ENCODE measurements at regions not wholly inside any gene's neighbourhood (a gene's known extent, or its start where the extent isn't known, plus 50 kb on each side); places are given as distances from the start of the nearest gene placed in this dataset.

DNA sequence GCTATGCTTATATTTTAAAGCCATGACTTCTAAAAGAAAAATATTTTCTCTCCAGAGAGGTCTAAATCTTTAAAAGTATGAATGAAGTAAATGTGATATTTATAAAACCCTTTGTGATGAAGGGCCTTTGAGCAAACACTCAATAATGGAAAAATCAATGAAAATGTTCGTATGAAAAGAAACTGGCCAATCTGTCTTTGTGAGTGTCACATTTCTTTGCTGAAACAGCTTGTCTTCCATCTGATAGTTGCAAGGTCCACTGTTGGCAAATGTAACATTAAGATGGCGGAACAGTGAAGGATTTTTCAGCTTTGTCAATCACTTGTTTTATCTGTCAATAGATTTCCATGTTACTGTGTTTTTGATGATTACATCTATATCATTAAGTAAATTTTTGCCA is 162.9 kb upstream of the GATA6 start:
- Mint-ChIP-seq H3K4me3 (no peak overlapping the region), H3K27ac (no peak overlapping the region), H3K36me3 (no peaks in the 10 kb centered on the region), H3K27me3 (no peaks in the 10 kb centered on the region), H3K9me3 (ENCODE audit: low read depth) (peaks cover 2% of the 10 kb centered on the region), H3K4me1 (no peaks in the 10 kb centered on the region)
- CTCF ChIA-PET = interaction anchor here (1.0 kb wide), 1 partner anchor 8 kb away, joined by 4 read pairs; no protein-coding TSS in a partner anchor
- no peak for ATAC-seq
- DNase-seq = no peak

DNA sequence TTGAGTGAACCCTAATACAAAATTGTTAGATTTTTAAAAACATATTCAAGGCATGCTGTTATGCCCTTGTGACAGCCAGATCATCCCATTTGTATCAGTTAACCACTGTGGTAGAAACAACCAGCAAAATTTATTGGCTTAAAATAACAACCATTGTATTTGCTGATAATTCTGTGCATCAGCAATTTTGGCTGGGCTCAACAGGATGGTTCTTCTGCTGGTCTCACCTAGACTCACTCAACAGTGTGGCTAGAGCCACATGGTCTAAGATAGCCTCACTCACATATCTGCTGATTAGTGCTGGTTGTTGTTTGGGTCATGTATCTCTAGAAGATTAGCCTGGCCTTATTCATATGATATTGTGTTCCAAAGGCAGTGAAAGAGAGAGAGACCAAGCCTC is 160.1 kb upstream of the GATA6 start:
- Mint-ChIP-seq H3K9me3 (ENCODE audit: low read depth) (peaks cover 2% of the 10 kb centered on the region), H3K27me3 (no peaks in the 10 kb centered on the region), H3K27ac (no peak overlapping the region), H3K4me3 (no peak overlapping the region), H3K36me3 (no peaks in the 10 kb centered on the region), H3K4me1 (no peaks in the 10 kb centered on the region)
- no peak for ATAC-seq
- CTCF ChIA-PET = no interaction called here
- DNase-seq = no peak

DNA sequence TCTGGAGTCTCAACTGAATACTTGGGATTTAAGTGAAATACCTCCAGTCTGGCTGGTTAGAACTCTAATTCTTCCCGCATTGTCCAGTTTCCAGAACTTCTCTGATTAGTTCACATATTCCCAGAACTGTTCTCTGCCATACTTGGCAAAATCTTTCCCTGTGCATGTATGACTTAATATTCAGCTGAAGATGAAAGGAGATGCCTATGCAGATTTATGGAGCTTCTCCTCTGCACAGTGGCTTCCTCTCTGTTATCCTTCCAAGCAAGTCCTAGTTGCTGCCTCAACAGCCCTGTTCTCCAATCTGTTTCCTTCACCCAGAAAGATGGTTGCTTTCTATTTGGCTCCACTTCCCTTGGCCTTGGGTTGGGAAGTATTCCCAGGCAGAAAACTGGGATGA is 155.4 kb upstream of the GATA6 start:
- H3K9me3 Mint-ChIP-seq (ENCODE audit: low read depth) = peaks cover 1% of the 10 kb centered on the region
- H3K27ac Mint-ChIP-seq = no peak overlapping the region

DNA sequence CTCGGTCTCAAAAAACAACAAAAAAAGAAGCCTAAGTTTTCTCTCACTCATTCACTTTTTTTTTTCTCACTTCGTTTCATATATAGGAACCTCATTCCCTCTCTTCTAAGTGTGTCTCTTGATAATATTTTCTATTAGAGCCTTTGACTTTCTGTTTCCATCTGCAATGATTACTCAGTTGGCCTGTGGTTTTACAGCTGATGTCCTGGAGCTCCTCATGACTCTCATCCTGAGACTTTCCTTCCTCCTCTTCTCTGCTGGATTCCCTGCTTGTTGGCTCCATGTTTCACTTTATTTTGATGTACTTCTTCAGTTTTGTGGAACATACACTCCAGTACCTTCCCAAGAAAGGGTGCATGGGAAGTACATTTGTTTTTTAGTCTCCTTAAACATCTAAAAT is 154.2 kb upstream of the GATA6 start:
- ATAC-seq (no peak), DNase-seq (no peak)
- Mint-ChIP-seq H3K36me3 (no peaks in the 10 kb centered on the region), H3K4me3 (no peak overlapping the region), H3K9me3 (ENCODE audit: low read depth) (no peaks in the 10 kb centered on the region), H3K27ac (no peak overlapping the region), H3K4me1 (no peaks in the 10 kb centered on the region), H3K27me3 (no peaks in the 10 kb centered on the region)
- CTCF ChIA-PET = no interaction called here

More for the DNA sequence above, 155.4 kb upstream of the GATA6 start:
- no peak for DNase-seq
- H3K27me3 Mint-ChIP-seq = no peaks in the 10 kb centered on the region
- no peaks in the 10 kb centered on the region for H3K36me3 Mint-ChIP-seq
- no peak for ATAC-seq
- no peaks in the 10 kb centered on the region for H3K4me1 Mint-ChIP-seq
- H3K4me3 Mint-ChIP-seq = no peak overlapping the region
- CTCF ChIA-PET = no interaction called here

DNA sequence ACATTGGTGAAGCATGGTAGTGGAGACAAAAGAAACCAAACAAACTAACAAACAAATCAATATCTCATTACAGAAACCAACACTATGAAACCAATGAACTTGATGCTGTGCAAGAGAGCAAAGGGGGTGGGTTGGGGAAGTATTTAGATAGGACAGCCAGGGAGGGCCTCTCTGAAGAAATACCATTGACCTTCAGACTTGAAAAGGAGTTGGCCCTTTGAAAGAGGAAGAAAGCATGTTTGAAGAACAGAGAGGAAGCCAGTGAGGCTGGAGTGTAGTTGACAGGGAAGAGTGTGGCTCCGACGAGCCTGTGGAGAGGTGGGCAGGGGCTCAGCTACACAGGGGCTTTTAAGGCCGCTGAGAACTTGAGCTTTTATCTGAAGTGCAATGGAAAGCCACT is 151.0 kb upstream of the GATA6 start:
- no peak for DNase-seq
- CTCF ChIA-PET = no interaction called here
- no peak overlapping the region for H3K4me3 Mint-ChIP-seq

DNA sequence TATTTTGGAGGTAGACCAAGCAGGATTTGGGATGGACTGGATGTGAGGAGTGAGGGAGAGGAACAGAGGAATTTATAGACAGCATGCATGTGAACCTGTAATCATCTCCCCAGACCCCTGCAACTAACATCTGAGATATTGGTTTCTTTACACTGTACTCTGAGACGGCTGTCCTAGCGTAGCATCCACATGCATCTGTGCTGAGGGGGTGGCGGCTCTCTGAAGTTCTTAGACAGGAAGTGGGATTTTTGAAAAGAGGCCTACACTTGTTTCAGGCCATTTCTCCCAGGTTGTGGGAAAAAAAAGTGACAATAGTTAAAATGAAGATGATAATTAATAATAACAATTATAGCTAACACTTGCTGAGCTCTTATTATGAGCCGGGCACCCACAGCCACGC is 150.2 kb upstream of the GATA6 start:
- DNase-seq (no peak), ATAC-seq (no peak)
- Mint-ChIP-seq H3K4me3 (no peak overlapping the region), H3K27ac (no peak overlapping the region), H3K27me3 (no peaks in the 10 kb centered on the region), H3K9me3 (ENCODE audit: low read depth) (no peaks in the 10 kb centered on the region), H3K4me1 (no peaks in the 10 kb centered on the region), H3K36me3 (no peaks in the 10 kb centered on the region)
- CTCF ChIA-PET = no interaction called here

More for the DNA sequence above, 151.0 kb upstream of the GATA6 start:
- Mint-ChIP-seq H3K27me3 (no peaks in the 10 kb centered on the region), H3K4me1 (no peaks in the 10 kb centered on the region), H3K36me3 (no peaks in the 10 kb centered on the region), H3K9me3 (ENCODE audit: low read depth) (no peaks in the 10 kb centered on the region), H3K27ac (no peak overlapping the region)
- ATAC-seq = no peak

DNA sequence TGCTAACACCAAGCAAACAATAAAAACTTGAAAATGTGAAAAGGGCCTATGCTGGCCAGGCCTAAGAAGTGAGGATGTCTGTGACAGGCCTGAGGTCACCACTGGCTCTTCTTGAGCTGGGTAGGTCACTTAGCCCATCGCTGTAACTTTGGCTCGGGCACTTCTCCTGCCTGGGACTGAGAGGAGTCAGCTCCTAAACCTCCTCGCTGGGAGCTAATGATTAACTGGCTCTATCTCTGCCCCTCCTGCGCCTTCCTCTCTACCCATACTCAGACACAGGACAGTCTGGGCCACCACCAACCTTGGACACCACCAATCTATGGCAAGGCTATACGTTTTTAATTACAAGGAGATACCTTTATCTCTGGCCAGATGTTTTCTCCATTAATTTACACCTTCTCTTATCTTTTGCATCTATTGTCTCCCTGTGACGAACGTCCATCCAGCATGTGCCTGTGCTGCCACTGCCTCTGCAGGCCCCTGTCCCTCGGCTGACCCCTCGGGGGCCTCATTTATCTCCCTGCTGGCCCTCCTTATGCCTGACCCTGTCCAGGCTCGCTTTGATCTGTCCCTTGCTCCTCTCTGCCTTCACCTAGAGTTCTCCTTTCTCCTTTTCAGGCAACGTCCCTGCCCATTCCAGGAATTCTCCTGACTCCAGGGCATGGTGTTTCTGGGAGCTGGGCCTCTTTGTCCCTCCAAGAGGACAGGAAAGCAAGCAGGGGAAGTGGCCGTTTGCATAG is 149.1 kb upstream of the GATA6 start:
- H3K36me3 Mint-ChIP-seq = no peaks in the 10 kb centered on the region
- no peak for ATAC-seq

DNA sequence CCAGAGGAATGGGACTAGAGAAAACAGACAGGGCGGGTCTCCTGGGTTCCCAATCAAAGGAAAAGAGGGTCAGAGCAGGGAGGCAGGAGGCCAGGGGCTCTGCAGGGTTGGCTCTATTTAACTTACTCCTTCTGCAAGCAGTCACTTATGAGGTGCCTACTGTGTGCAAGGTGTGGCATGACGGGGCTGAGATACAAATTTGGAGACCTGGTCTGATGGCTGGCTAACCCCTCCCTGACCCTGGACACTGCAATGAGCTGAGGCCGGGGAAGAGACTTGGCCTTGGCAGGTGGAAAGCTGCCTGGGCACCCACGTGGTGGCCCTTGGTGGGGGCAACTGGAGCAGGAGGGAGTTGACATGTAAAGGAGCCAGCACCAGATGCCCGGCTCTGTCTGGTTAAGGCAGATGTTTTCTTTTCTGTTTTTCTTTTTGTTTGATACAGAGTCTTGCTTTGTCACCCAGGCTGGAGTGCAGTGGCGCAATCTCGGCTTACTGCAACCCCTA is 148.5 kb upstream of the GATA6 start:
- Mint-ChIP-seq H3K4me1 (no peaks in the 10 kb centered on the region), H3K4me3 (no peak overlapping the region), H3K27me3 (no peaks in the 10 kb centered on the region), H3K27ac (no peak overlapping the region), H3K36me3 (no peaks in the 10 kb centered on the region), H3K9me3 (ENCODE audit: low read depth) (no peaks in the 10 kb centered on the region)
- DNase-seq = no peak
- CTCF ChIA-PET = no interaction called here
- ATAC-seq = no peak

More for the DNA sequence above, 149.1 kb upstream of the GATA6 start:
- Mint-ChIP-seq H3K27me3 (no peaks in the 10 kb centered on the region), H3K4me1 (no peaks in the 10 kb centered on the region), H3K27ac (no peak overlapping the region), H3K4me3 (no peak overlapping the region), H3K9me3 (ENCODE audit: low read depth) (no peaks in the 10 kb centered on the region)
- CTCF ChIA-PET = no interaction called here
- DNase-seq = no peak

DNA sequence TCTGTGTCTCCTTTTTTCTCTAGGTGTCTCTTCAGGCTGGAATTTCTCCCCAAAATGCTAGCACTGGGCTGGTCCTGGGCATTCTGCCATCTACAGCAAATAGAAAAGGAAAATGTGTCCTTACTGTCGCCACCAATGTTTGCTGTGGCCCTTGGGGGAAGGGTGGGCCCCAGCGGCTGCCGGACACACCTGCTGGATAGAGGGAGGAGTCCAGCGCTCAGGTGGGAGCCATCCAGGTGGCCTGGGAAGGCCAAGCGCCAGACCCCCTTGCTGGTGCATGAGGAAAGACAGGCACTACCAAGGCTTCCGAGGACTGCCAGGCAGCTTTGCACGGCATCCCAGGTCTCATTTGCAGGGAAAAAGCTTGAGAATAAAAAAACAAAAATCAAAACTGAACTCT is 147.7 kb upstream of the GATA6 start:
- ATAC-seq = no peak
- Mint-ChIP-seq H3K27ac (no peak overlapping the region), H3K4me3 (no peak overlapping the region), H3K36me3 (no peaks in the 10 kb centered on the region), H3K27me3 (no peaks in the 10 kb centered on the region), H3K4me1 (no peaks in the 10 kb centered on the region), H3K9me3 (ENCODE audit: low read depth) (no peaks in the 10 kb centered on the region)
- CTCF ChIA-PET = no interaction called here
- no peak for DNase-seq

DNA sequence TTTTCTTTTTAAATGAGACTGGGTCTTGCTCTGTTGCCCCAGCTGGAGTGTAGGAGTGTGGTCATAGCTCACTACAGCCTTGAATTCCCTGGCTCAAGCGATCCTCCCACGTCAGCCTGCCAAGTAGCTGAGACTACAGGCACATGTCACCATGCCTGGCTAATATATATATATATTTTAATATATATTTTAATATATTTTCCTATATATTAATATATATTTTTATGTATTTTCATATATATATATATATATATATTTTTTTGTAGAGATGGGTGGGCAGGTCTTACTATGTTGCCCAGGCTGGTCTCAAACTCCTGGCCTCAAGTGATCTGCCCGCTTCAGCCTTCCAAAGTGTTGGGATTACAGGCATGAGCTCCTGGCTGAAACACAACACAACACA is 144.5 kb upstream of the GATA6 start:
- no peaks in the 10 kb centered on the region for H3K27me3 Mint-ChIP-seq
- no peaks in the 10 kb centered on the region for H3K36me3 Mint-ChIP-seq
- CTCF ChIA-PET = no interaction called here
- no peak overlapping the region for H3K27ac Mint-ChIP-seq
- ATAC-seq (no peak), DNase-seq (no peak)
- H3K4me3 Mint-ChIP-seq = no peak overlapping the region
- H3K9me3 Mint-ChIP-seq (ENCODE audit: low read depth) = no peaks in the 10 kb centered on the region
- no peaks in the 10 kb centered on the region for H3K4me1 Mint-ChIP-seq

DNA sequence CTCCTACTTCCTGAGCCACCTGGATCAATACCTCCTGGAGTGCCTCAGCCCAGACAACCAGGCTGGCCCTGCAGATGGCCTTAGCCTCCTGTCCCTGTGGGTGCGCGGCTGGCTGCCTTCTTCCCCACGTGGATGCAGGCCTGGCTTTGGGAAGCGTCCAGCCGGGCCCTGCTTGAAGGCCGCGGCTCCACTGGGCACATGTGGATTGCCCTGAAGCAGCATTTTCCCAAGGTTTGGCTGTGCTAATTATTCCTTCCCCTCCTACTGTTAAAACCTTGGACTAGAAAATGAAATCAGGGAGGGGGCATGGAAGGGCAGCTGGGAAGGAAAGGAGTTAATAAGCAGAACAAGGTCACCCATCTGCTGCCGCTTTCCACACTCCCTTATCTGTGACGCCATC is 143.0 kb upstream of the GATA6 start:
- Mint-ChIP-seq H3K9me3 (ENCODE audit: low read depth) (no peaks in the 10 kb centered on the region), H3K4me3 (no peak overlapping the region), H3K27me3 (no peaks in the 10 kb centered on the region), H3K4me1 (no peaks in the 10 kb centered on the region), H3K36me3 (no peaks in the 10 kb centered on the region), H3K27ac (no peak overlapping the region)
- CTCF ChIA-PET = no interaction called here
- DNase-seq = no peak
- no peak for ATAC-seq

DNA sequence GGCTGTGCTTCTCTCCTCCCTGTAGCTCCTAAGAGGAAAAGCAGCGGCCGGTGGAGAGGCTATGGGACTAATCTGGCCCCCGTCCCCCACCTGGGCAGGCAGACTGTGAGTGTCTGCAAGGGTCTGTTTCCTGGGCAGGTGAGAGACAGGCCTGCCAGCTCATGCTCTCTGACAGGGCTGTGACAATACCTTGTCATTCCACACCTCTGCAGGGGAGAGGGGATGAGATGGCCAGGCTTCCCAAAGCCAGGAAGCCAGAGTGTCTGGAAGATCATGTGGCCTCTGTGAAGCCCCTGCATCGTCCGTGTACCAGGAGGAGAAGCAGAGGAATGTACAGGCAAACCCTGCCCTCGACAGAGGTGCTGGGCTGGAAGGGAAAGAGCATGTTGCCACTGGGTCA is 142.5 kb upstream of the GATA6 start:
- no peaks in the 10 kb centered on the region for H3K9me3 Mint-ChIP-seq (ENCODE audit: low read depth)
- ATAC-seq = no peak
- no peaks in the 10 kb centered on the region for H3K36me3 Mint-ChIP-seq
- no peak overlapping the region for H3K4me3 Mint-ChIP-seq
- no peak overlapping the region for H3K27ac Mint-ChIP-seq
- H3K27me3 Mint-ChIP-seq = no peaks in the 10 kb centered on the region
- DNase-seq = no peak
- CTCF ChIA-PET = no interaction called here
- H3K4me1 Mint-ChIP-seq = no peaks in the 10 kb centered on the region

DNA sequence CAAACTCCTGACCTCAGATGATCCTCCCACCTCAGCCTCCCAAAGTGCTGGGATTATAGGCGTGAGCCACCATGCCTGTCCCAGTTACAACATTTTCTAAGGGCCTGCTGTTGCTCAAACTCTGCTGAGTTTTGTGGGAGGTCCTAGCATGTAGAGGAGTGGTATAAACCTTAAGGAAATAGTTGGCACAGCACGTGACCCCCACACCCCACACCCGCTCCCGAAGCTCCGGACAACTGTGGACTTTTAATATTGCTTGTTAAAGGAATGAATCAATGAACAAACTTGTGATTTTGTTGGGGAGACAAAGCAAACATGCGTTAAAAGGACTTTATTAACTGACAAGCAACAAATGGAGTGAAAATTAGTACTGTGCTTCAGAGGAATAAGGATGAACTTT is 137.8 kb upstream of the GATA6 start:
- DNase-seq = no peak
- no peaks in the 10 kb centered on the region for H3K36me3 Mint-ChIP-seq
- H3K4me1 Mint-ChIP-seq = no peaks in the 10 kb centered on the region
- no peak for ATAC-seq
- CTCF ChIA-PET = no interaction called here
- H3K4me3 Mint-ChIP-seq = no peak overlapping the region
- no peak overlapping the region for H3K27ac Mint-ChIP-seq
- H3K27me3 Mint-ChIP-seq = no peaks in the 10 kb centered on the region
- no peaks in the 10 kb centered on the region for H3K9me3 Mint-ChIP-seq (ENCODE audit: low read depth)

DNA sequence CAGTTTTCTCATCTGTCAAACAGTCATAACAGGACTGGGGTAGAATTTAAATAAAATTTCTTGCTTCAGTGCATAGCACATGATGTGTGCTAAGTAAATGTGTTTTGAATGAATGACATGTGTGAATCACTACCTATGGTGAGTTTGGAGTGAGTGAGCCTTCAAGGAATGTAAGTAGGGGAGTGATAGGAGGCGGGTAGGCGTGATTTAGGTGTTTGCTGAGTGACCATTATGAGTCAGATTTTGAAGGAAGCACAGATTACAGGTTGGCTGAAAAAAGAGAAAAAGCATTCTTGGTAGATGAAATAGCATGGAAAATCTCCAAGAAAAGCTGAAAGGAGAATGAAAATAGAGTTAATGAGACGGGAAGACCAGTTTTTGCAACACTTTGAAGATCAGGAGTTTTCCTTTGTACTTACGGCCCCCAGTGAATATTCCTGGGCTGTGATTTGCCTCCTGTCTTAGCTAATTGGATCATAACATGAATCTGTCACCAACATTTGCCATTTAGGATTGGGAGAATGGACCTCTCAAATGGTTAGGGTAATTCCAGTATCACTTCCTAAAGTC is 136.9 kb upstream of the GATA6 start:
- Mint-ChIP-seq H3K36me3 (no peaks in the 10 kb centered on the region), H3K9me3 (ENCODE audit: low read depth) (no peaks in the 10 kb centered on the region), H3K4me3 (no peak overlapping the region), H3K4me1 (no peaks in the 10 kb centered on the region), H3K27ac (no peak overlapping the region), H3K27me3 (no peaks in the 10 kb centered on the region)
- CTCF ChIA-PET = no interaction called here
- ATAC-seq (no peak), DNase-seq (no peak)

Data from activated CD8-positive, alpha-beta memory T cell treated with anti-CD3 and anti-CD28 coated beads, Interleukin-2, amount 10 ng/mL, durations not matched to agents 7 days and 5 days (primary cell).